NCI-H2081 (cell line): ENCODE measurements at regions not wholly inside any gene's neighbourhood (a gene's known extent, or its start where the extent isn't known, plus 50 kb on each side); places are given as distances from the start of the nearest gene placed in this dataset.
"Not testable (repeated sequence)": the region's sequence is repeated elsewhere in the genome, so short reads cannot be mapped to it uniquely, and the experiment has no call there.

Source experiments
- DNase-seq, 2 experiments: peaks; one replicate each; lab custom pipeline; 2025; lab: John Stamatoyannopoulos, UW

- DNase-seq: not testable (repeated sequence)
Measured at GRCh38 chrX:115840729-115841409, 279.9 kb downstream of the PLS3 start.

GRCh38 chrX:115850986-115851385 lies 290.0 kb downstream of the PLS3 start:
- DNase-seq: not testable (repeated sequence)

DNA sequence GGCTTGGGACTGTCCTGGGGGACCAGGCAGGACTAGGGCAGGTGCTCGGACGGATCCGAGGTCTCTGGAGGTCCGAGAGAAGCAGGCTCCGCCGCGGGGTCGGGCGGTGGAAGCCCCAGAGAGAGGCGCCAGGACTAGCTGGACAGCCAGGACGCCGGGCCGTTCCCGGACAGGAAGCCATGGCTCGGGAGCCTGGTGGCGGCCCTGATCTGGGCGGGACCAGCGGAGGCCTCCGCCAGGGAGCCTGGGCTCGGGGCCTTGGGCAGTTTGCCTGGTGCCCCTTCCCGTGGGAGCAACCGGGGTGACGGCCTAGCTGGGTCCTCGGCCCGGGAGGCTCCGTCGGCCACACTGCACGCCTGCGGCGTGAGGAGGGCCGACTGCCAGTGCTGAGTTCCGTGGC lies 292.3 kb downstream of the PLS3 start:
- DNase-seq: not testable (repeated sequence)

DNA sequence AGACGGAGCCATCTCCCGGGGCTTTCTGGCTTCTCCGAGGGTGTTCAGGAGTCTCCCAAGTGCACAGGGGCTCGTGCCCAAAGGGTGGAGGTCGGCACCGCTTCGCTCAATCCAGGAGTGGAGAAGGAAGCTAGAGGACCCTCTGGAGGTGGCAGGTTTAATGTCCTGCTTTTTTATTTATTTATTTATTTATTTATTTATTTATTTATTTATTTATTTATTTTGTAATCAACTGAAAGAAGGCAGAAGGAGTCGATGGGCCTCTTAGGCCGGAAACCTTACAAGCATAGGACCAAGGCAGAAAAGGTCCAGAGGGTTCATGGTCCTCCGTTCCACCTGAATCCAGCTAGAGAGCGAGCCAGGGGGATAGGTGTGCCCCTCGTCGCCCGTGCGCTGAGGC lies 289.4 kb upstream of the AGTR2 start:
- DNase-seq: not testable (repeated sequence)

DNA sequence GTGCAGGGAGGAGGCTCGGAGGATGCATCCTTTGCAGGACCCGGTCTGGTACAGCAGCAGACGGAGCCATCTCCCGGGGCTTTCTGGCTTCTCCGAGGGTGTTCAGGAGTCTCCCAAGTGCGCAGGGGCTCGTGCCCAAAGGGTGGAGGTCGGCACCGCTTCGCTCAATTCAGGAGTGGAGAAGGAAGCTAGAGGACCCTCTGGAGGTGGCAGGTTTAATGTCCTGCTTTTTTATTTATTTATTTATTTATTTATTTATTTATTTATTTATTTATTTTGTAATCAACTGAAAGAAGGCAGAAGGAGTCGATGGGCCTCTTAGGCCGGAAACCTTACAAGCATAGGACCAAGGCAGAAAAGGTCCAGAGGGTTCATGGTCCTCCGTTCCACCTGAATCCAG lies 286.4 kb upstream of the AGTR2 start:
- DNase-seq: not testable (repeated sequence)

GRCh38 chrX:115888041-115888440 lies 282.5 kb upstream of the AGTR2 start:
- not testable (repeated sequence) for DNase-seq

- not testable (repeated sequence) for DNase-seq
Measured at GRCh38 chrX:115888519-115888918, 282.0 kb upstream of the AGTR2 start.

- no peak for DNase-seq
Measured at GRCh38 chrX:115889121-115889890, 281.2 kb upstream of the AGTR2 start.

GRCh38 chrX:115892056-115892708 lies 278.4 kb upstream of the AGTR2 start:
- peak in 1 of 2 experiments; percentile 26 for DNase-seq

GRCh38 chrX:115892787-115893671 lies 277.5 kb upstream of the AGTR2 start:
- DNase-seq: peak; percentile 50 to 59

DNA sequence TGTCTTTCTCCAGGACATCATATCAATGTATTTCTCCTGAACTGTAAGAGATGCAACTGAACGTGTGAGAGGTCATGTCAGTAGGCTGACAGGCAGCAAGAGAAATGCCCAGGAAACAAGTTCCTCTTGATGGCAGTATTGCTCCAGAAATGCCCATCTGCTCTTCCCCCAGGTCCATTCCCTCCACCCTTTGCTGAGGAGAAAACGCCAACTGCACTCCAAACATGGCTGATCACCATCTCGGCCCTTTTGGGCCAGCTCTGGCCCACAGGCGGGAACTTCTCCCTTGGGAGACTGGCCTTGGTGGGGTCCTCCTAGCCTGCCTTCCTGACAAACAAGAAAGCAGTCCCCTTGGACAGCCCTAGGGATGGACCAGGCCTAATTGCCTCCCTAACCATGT lies 276.5 kb upstream of the AGTR2 start:
- DNase-seq: peak; percentile 37 to 47

GRCh38 chrX:115895678-115896329 lies 274.7 kb upstream of the AGTR2 start:
- no peak for DNase-seq

DNA sequence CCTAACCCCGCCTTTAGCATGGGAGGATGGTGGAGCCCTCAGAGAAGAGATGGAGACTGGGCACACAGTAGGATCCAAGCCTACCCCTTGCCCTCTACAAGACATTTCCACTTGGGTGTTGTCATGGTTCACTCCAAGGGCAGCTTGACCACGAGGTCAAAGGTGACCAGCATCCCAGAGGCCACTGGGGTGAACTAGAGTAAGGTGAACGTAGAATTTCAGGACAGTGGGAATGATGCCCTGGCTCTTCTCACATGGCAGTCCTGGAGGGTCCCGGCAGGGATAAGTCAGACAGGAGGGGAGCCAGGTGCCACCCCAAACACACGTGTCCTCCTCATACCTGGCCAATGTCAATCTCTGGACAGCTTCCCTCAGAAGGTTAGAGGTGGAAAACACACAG lies 274.2 kb upstream of the AGTR2 start:
- no peak for DNase-seq

DNA sequence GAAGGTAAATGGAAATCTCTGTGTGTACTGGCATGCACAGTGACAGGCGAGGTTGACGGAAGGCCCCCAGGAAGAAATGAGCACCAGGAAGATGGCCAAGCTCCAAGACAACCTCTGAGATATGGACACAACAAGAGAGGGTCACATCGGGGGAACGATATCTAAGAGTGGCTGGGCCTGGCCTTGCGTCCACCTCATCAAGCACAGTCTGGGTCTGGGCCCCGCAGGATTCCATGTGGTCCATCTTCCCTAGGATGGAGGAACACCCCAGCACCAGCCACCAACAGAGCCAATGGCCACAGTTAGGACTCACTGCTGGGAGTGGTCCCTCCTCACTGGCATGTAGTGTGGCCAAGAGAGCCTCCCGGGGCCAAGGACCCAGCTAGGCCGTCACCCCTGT lies 272.6 kb upstream of the AGTR2 start:
- no peak for DNase-seq

DNA sequence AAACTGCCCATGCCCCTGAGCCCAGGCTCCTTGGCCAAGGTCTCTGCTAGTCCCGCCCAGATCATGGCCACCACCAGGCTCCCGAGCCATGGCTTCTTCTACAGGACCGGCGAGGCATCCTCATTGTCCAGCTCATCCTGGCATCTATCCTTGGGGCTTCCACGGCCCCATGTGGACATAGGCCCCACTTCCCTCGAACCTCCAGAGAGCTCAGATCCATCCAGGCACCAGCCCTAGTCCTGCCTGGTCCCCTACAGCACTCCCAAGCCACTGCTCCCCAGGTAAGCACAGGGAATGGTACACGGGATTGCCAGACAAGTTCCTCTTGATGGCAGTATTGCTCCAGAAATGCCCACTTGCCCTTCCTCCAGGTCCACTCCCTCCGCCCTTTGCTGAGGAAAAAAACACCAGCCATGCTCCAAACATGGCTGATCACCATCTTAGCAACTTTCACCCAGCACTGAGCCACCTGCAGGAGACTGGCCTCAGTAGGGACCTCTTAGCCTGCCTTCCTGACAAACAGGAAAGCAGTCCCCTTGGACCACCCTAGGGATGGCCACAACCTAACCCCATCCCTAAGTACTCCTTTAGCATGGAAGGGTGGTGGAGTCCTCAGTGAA lies 272.1 kb upstream of the AGTR2 start:
- peak; percentile 45 to 51 for DNase-seq

DNA sequence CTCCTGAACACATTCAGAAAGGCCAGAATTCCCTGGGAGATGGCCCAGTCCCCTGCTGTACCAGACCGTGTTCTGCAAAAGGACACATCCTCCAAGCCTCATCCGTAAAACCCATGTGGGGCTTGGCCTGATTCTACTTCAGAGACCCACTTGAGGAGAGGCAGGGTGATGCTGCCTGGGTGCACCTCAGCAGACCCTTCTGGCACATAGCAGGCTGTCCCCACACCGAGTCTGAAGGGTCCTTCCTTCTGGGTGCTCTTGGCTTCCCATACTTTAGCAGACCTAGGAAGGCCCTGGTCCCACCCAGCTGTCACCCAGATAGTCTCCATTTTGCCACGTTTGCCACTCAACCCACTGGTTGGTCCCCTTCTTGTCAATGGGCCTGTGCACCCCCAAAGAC lies 270.1 kb upstream of the AGTR2 start:
- no peak for DNase-seq

GRCh38 chrX:115901241-115901640 lies 269.3 kb upstream of the AGTR2 start:
- no peak for DNase-seq

DNA sequence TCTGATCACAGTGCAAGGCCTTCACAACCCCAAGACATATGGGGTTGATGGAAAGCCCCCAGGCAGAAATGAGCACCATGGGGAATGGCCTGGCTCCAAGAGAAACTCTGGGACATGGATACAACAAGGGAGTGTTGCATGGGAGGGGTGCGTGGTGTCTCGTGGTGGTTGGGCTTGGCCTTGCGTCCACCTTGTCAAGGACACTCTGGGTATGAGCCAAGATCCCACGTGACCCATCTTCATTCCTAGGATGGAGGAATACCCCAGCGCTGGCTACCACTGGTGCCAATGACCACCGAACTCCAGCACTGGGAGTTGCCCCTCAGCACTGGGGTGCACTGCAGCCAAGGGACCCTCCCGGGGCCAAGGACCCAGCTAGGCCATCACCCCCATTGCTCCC lies 267.5 kb upstream of the AGTR2 start:
- DNase-seq: no peak

DNA sequence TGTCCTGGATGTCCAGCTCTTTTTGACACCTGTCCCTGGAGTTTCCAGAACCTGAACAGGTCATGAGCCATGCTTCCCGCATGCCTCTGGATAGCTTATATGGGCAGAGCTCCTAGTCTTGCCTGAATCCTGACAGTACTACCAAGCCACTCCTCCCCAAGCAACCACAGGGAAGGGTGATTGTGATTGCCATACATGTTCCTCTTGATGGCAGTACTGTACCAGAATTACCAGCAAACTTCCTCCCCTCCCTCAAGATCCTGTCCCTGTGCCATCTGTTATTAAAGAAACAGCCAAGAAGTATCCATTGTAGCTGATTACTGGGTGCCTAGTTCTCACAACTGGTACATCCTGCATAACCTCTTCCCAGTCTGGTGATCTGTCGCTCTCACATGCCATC lies 264.3 kb upstream of the AGTR2 start:
- no peak for DNase-seq

DNA sequence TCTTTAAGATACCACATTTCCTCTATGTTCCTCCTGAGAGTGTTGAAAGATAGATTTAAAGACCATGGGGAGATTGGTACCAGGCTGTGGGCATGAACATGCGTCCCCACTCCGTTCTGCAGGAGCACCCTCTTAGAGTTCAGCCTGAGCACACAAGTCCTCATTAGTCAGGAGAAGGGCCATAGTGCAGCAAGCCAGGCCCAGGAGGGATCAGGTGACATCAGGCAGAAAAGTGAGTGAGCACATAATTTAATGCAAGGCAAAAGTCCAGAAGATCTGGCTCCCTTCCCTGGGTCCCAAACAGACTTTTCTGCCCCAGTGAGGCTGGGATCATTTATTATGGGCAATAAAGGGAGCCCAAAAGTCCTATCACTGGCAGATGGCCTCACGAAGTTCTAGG lies 263.7 kb upstream of the AGTR2 start:
- no peak for DNase-seq

GRCh38 chrX:115909017-115909416 lies 261.5 kb upstream of the AGTR2 start:
- DNase-seq: no peak
